ENCODE measurements at regions not wholly inside any gene's neighbourhood (a gene's known extent, or its start where the extent isn't known, plus 50 kb on each side); places are given as distances from the start of the nearest gene placed in this dataset.

DNA sequence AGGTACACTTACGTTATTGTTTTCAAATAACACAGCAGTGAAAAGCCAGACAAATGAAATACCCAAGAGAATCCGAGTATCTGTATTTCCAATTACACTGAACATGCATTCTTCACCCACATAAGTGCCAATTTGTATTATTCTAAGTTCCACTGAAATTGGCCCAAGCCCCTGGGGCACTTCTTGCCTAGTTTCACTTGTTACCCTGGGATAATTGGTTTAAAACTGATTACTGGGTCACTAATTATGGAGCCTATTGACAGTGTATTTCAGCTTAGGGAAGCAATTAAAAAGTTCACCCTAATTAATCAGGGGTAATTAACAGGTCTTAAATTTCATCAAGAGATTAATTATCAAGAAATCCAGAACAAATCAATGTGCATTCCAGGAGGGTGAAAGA lies 60.5 kb upstream of the HS3ST2 start:
- no peaks in the 10 kb centered on the region for H3K4me1 ChIP-seq
- H3K27ac ChIP-seq, result no peak overlapping the region
- no peak overlapping the region for H3K4me3 ChIP-seq
- no peak for DNase-seq
- WGBS, 2 donors, result 29% methylated on average over 2 of the region's 2 CpGs
- TF ChIP-seq POLR2A (IDR thresholded peaks at IDR 0.05), result no peak
- TF ChIP-seq, protein P1, sequence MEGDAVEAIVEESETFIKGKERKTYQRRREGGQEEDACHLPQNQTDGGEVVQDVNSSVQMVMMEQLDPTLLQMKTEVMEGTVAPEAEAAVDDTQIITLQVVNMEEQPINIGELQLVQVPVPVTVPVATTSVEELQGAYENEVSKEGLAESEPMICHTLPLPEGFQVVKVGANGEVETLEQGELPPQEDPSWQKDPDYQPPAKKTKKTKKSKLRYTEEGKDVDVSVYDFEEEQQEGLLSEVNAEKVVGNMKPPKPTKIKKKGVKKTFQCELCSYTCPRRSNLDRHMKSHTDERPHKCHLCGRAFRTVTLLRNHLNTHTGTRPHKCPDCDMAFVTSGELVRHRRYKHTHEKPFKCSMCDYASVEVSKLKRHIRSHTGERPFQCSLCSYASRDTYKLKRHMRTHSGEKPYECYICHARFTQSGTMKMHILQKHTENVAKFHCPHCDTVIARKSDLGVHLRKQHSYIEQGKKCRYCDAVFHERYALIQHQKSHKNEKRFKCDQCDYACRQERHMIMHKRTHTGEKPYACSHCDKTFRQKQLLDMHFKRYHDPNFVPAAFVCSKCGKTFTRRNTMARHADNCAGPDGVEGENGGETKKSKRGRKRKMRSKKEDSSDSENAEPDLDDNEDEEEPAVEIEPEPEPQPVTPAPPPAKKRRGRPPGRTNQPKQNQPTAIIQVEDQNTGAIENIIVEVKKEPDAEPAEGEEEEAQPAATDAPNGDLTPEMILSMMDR (IDR thresholded peaks at IDR 0.05), result no peak
- peaks cover 0 to 5% (median 0%) of the 10 kb centered on the region in 4 donors for H3K27me3 ChIP-seq
- no peaks in the 10 kb centered on the region for H3K9me3 ChIP-seq
- intact Hi-C loops (cut with DNase I), result no loop called here
- no peaks in the 10 kb centered on the region for H3K36me3 ChIP-seq

DNA sequence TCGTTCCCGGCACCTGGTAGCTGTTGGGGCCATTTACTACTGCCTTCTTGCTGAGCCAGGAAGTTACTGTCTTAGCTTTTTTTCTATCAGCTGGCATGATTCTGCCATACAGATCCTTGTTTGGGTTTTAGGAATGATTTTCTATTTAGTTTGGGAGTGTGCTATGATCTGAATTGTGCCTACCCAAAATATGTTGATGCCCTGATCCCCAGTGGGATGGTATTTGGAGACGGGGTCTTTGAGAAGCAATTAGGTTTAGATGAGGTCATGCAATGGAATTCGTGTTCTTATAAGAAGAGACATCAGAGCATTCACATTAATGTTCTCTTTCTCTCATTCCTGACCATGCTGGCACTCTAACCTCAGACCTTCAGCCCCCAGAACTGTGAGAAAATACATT lies 59.4 kb upstream of the HS3ST2 start:
- no peak for DNase-seq
- Histone ChIP-seq H3K4me3 (no peak overlapping the region), H3K9me3 (no peaks in the 10 kb centered on the region), H3K36me3 (no peaks in the 10 kb centered on the region), H3K27me3 (peaks cover 0 to 5% (median 0%) of the 10 kb centered on the region in 4 donors), H3K27ac (no peak overlapping the region), H3K4me1 (no peaks in the 10 kb centered on the region)
- WGBS, 2 donors, result 68 to 77% methylated on average over 4 of the region's 4 CpGs
- intact Hi-C loops (cut with DNase I), result no loop called here
- TF ChIP-seq POLR2A (IDR thresholded peaks at IDR 0.05), result no peak
- TF ChIP-seq, protein P1 (IDR thresholded peaks at IDR 0.05), result no peak

GRCh38 chr16:22757202-22757601 lies 56.8 kb upstream of the HS3ST2 start:
- TF ChIP-seq, protein P1 (IDR thresholded peaks at IDR 0.05), result no peak
- no peak for TF ChIP-seq POLR2A (IDR thresholded peaks at IDR 0.05)
- no peak overlapping the region for H3K4me3 ChIP-seq
- DNase-seq, result no peak
- no peaks in the 10 kb centered on the region for H3K9me3 ChIP-seq
- no peaks in the 10 kb centered on the region for H3K4me1 ChIP-seq
- peaks cover 0 to 5% (median 0%) of the 10 kb centered on the region in 4 donors for H3K27me3 ChIP-seq
- 59 to 64% methylated on average over 3 of the region's 3 CpGs for WGBS, 2 donors
- intact Hi-C loops (cut with DNase I), result no loop called here
- no peak overlapping the region for H3K27ac ChIP-seq
- H3K36me3 ChIP-seq, result no peaks in the 10 kb centered on the region

- intact Hi-C loops (cut with DNase I), result no loop called here
- WGBS, 2 donors, result 80 to 92% methylated on average over 3 of the region's 3 CpGs
- no peak for DNase-seq
- Histone ChIP-seq H3K4me3 (no peak overlapping the region), H3K27ac (no peak overlapping the region), H3K9me3 (no peaks in the 10 kb centered on the region), H3K4me1 (peaks cover 0 to 13% (median 6%) of the 10 kb centered on the region in 3 donors), H3K36me3 (no peaks in the 10 kb centered on the region), H3K27me3 (no peaks in the 10 kb centered on the region)
- TF ChIP-seq, protein P1 (IDR thresholded peaks at IDR 0.05), result no peak
- no peak for TF ChIP-seq POLR2A (IDR thresholded peaks at IDR 0.05)
These were observed 51.5 kb upstream of the HS3ST2 start for GRCh38 chr16:22762486-22762885.

DNA sequence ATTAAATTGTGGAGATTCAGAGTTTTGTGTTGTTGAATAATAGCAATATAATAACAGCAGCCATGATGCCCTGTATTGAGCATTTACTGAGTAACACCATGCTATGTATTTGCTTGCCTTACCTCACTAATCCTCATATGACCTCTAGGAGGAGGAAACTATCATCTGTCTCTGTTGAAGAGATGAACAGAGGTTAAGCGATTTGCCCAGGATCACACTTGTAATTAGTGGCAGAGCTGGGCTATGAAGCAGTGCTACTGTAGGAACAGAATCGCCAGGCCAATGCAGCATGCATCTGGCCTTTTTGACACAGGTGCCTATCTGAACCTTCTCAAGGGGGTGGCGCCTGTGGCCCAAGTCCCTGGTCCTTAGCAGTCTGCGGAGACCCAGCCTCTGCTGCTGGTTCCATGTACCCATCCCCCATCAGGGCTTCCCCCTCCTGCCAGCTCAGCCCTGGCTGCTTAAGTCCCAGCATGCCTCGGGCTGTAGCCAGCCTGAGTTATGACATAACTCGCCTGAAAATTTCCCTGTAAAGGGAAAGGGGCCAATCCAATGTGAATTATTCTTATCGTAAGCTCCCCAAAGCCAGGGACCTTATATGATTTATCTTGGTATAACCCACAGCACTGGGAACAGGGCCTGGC lies 50.4 kb upstream of the HS3ST2 start:
- no peak overlapping the region for H3K4me3 ChIP-seq
- 46 to 49% methylated on average over 4 to 7 of the region's 7 CpGs for WGBS, 2 donors
- no peaks in the 10 kb centered on the region for H3K36me3 ChIP-seq
- intact Hi-C loops (cut with DNase I), result no loop called here
- TF ChIP-seq, protein P1 (IDR thresholded peaks at IDR 0.05), result no peak
- no peak for TF ChIP-seq POLR2A (IDR thresholded peaks at IDR 0.05)
- H3K9me3 ChIP-seq, result no peaks in the 10 kb centered on the region
- peak overlapping the region in 3 of 4 donors; percentile 5 to 49 (median 12) for H3K27ac ChIP-seq
- H3K27me3 ChIP-seq, result no peaks in the 10 kb centered on the region
- H3K4me1 ChIP-seq, result peaks cover 0 to 13% (median 6%) of the 10 kb centered on the region in 3 donors
- DNase-seq, result no peak

All from esophagus squamous epithelium (tissue), 5 donors.